HEK293 (cell line): ENCODE measurements at regions not wholly inside any gene's neighbourhood (a gene's known extent, or its start where the extent isn't known, plus 50 kb on each side); places are given as distances from the start of the nearest gene placed in this dataset.

Experiments used
- CTCF ChIA-PET: fragments of 350-600 bp; formaldehyde crosslinking; extraction: SDS; loops from one replicate; lab custom pipeline; 2021; ENCODE audit warnings: antibody characterized with exemption; lab: Yijun Ruan, JAX
- POLR2A ChIA-PET: fragments of 300-600 bp; formaldehyde crosslinking; extraction: SDS; loops from one replicate; lab custom pipeline; 2020; ENCODE audit warnings: antibody characterized with exemption, inconsistent platforms; lab: Yijun Ruan, JAX
- H3K27ac ChIP-seq: fragments of 200-500 bp; sonication (Bioruptor generic); 2 replicates; pipeline ENCODE4 v1.5.1; 2014; ENCODE audit warnings: low read depth, low read length, control low read depth, inconsistent platforms; ENCODE audit errors: extremely low read depth
- H3K36me3 ChIP-seq, 2 experiments: fragments of 200-500 bp in 1 of 2; sonication (Bioruptor generic) in 1 of 2; 1 replicate in 1 of 2; 2 replicates in 1 of 2; pipeline ENCODE4 v1.5.1; 2014 to 2017; ENCODE audit warnings: inconsistent platforms in 2 of 2, low read length in 2 of 2; ENCODE audit not compliant: control insufficient read depth in 2 of 2, insufficient read depth in 1 of 2
- H3K4me1 ChIP-seq: fragments of 200-500 bp; sonication (Bioruptor generic); 2 replicates; pipeline ENCODE4 v1.5.1; 2014; ENCODE audit warnings: mild to moderate bottlenecking, low read length, inconsistent platforms; ENCODE audit not compliant: control insufficient read depth, insufficient read depth
- H3K4me3 ChIP-seq: 2 replicates; pipeline ENCODE4 v1.5.1; 2011; ENCODE audit warnings: low read depth, mild to moderate bottlenecking, control low read depth, low read length, moderate library complexity
- H3K9me3 ChIP-seq: fragments of 200-500 bp; sonication (Bioruptor generic); 2 replicates; pipeline ENCODE4 v1.5.1; 2014; ENCODE audit warnings: low read depth, low read length, inconsistent platforms; ENCODE audit not compliant: control insufficient read depth, insufficient read depth
- GLI2 ChIP-seq: fragments of 450-650 bp; formaldehyde crosslinking; IDR thresholded peaks from 2 replicates; pipeline ENCODE4; 2017; ENCODE audit warnings: missing biosample characterization, missing genetic modification characterization, low read depth, borderline replicate concordance
- GLIS2 ChIP-seq: fragments of 450-650 bp; formaldehyde crosslinking; IDR thresholded peaks from 2 replicates; pipeline ENCODE4 v1.5.1; 2016; ENCODE audit warnings: missing biosample characterization, missing genetic modification characterization
- SP2 ChIP-seq: fragments of 450-650 bp; formaldehyde crosslinking; IDR thresholded peaks from 2 replicates; pipeline ENCODE4 v1.5.1; 2016; ENCODE audit warnings: missing biosample characterization, missing genetic modification characterization
- TSHZ1 ChIP-seq: fragments of 450-650 bp; formaldehyde crosslinking; IDR thresholded peaks from 2 replicates; pipeline ENCODE4 v1.5.1; 2016; ENCODE audit warnings: missing biosample characterization, missing genetic modification characterization, borderline replicate concordance
- ZBTB10 ChIP-seq: fragments of 450-650 bp; formaldehyde crosslinking; IDR thresholded peaks from 2 replicates; pipeline ENCODE4 v1.5.1; 2016; ENCODE audit warnings: missing biosample characterization, missing genetic modification characterization
- ZNF175 ChIP-seq: fragments of 450-650 bp; formaldehyde crosslinking; IDR thresholded peaks from 2 replicates; pipeline ENCODE4 v1.5.1; 2016; ENCODE audit warnings: missing biosample characterization, missing genetic modification characterization
- ZNF2 ChIP-seq: fragments of 450-650 bp; formaldehyde crosslinking; IDR thresholded peaks from 2 replicates; pipeline ENCODE4 v1.5.1; 2016; ENCODE audit warnings: missing biosample characterization, missing genetic modification characterization
- ZNF223 ChIP-seq: fragments of 450-650 bp; formaldehyde crosslinking; IDR thresholded peaks from 2 replicates; pipeline ENCODE4 v1.5.1; 2016; ENCODE audit warnings: missing biosample characterization, missing genetic modification characterization
- ZNF391 ChIP-seq: fragments of 450-650 bp; formaldehyde crosslinking; IDR thresholded peaks from 2 replicates; pipeline ENCODE4 v1.5.1; 2016; ENCODE audit warnings: low read depth, missing biosample characterization, missing genetic modification characterization, borderline replicate concordance
- ZNF473 ChIP-seq: fragments of 450-650 bp; formaldehyde crosslinking; IDR thresholded peaks from 2 replicates; pipeline ENCODE4 v1.5.1; 2017; ENCODE audit warnings: missing biosample characterization, missing genetic modification characterization
- ZNF529 ChIP-seq: fragments of 450-650 bp; formaldehyde crosslinking; IDR thresholded peaks from 2 replicates; pipeline ENCODE4 v1.5.1; 2017; ENCODE audit warnings: missing genetic modification characterization, missing biosample characterization; ENCODE audit not compliant: insufficient replicate concordance
- ZNF530 ChIP-seq: fragments of 450-650 bp; formaldehyde crosslinking; IDR thresholded peaks from 2 replicates; pipeline ENCODE4 v1.5.1; 2016; ENCODE audit warnings: low read depth, missing biosample characterization, missing genetic modification characterization
- ZNF571 ChIP-seq: fragments of 450-650 bp; formaldehyde crosslinking; IDR thresholded peaks from 2 replicates; pipeline ENCODE4 v1.5.0; 2017; ENCODE audit warnings: missing biosample characterization, missing genetic modification characterization
- ZNF639 ChIP-seq: fragments of 450-650 bp; formaldehyde crosslinking; IDR thresholded peaks from 2 replicates; pipeline ENCODE4 v1.5.1; 2016; ENCODE audit warnings: missing biosample characterization, missing genetic modification characterization
- ZNF645 ChIP-seq: fragments of 450-650 bp; formaldehyde crosslinking; IDR thresholded peaks from 2 replicates; pipeline ENCODE4; 2016; ENCODE audit warnings: missing biosample characterization, missing genetic modification characterization
- ZNF76 ChIP-seq: fragments of 450-650 bp; formaldehyde crosslinking; IDR thresholded peaks from 2 replicates; pipeline ENCODE4; 2016; ENCODE audit warnings: low read depth, missing biosample characterization, missing genetic modification characterization, borderline replicate concordance
- ZNF792 ChIP-seq: fragments of 450-650 bp; formaldehyde crosslinking; IDR thresholded peaks from 2 replicates; pipeline ENCODE4 v1.5.1; 2016; ENCODE audit warnings: missing biosample characterization, missing genetic modification characterization
- ZNF837 ChIP-seq: fragments of 450-650 bp; formaldehyde crosslinking; IDR thresholded peaks from 2 replicates; pipeline ENCODE4 v1.5.1; 2016; ENCODE audit warnings: missing biosample characterization, missing genetic modification characterization

GRCh38 chr11:45448561-45448960, 162.4 kb upstream of the SYT13 start:
- ChIA-PET CTCF (no interaction called here), POLR2A (no interaction called here)
- TF ChIP-seq ZNF530 = no peak
- TF ChIP-seq ZNF76 (tag by site-specific recombination) = no peak
- no peak for TF ChIP-seq TSHZ1
- Histone ChIP-seq H3K9me3 (no peaks in the 10 kb centered on the region), H3K36me3 (no peaks in the 10 kb centered on the region), H3K27ac (no peak overlapping the region), H3K4me3 (no peak overlapping the region), H3K4me1 (no peaks in the 10 kb centered on the region)

GRCh38 chr11:45446998-45447397, 160.9 kb upstream of the SYT13 start:
- no peaks in the 10 kb centered on the region for H3K4me1 ChIP-seq
- no peaks in the 10 kb centered on the region for H3K9me3 ChIP-seq
- POLR2A ChIA-PET = no interaction called here
- H3K36me3 ChIP-seq = no peaks in the 10 kb centered on the region
- TF ChIP-seq ZNF792 (tag by site-specific recombination) = no peak
- TF ChIP-seq ZNF223 = no peak
- no peak for TF ChIP-seq ZNF391 (tag by site-specific recombination)
- no peak for TF ChIP-seq ZNF175
- no peak for TF ChIP-seq ZNF571 (tag by site-specific recombination)
- TF ChIP-seq GLI2 (tag by site-specific recombination) = no peak
- TF ChIP-seq ZNF2 (tag by site-specific recombination) = no peak
- no peak for TF ChIP-seq ZNF473 (tag by site-specific recombination)
- no peak for TF ChIP-seq ZNF639 (tag by site-specific recombination)
- TF ChIP-seq ZNF76 (tag by site-specific recombination) = no peak
- TF ChIP-seq ZNF645 (tag by site-specific recombination) = no peak
- no peak for TF ChIP-seq SP2 (tag by site-specific recombination)
- TF ChIP-seq ZBTB10 (tag by site-specific recombination) = no peak
- no peak for TF ChIP-seq ZNF529 (tag by site-specific recombination)
- no peak for TF ChIP-seq GLIS2 (tag by site-specific recombination)
- no peak for TF ChIP-seq ZNF837 (tag by site-specific recombination)
- TF ChIP-seq TSHZ1 = no peak
- H3K4me3 ChIP-seq = no peak overlapping the region
- CTCF ChIA-PET = no interaction called here
- H3K27ac ChIP-seq = no peak overlapping the region
